Caco-2 (cell line): ENCODE measurements at regions not wholly inside any gene's neighbourhood (a gene's known extent, or its start where the extent isn't known, plus 50 kb on each side); places are given as distances from the start of the nearest gene placed in this dataset.

Experiments used
- BruUV-seq: library from RNA; stranded (reverse); fragments of 400-500 nt; replicated peaks from 2 replicates; lab custom pipeline; 2021; lab: Mats Ljungman, UMichigan
- CTCF ChIA-PET: fragments of 300-600 bp; sonication (Branson Sonifier 250); formaldehyde crosslinking; loops from one replicate; lab custom pipeline; 2022; ENCODE audit warnings: antibody characterized with exemption; lab: Charles Lee
- POLR2A ChIA-PET: fragments of 300-600 bp; sonication (Branson Sonifier 250); formaldehyde crosslinking; loops from one replicate; lab custom pipeline; 2022; ENCODE audit warnings: antibody characterized with exemption; lab: Charles Lee
- DNase-seq, 2 experiments: peaks; one replicate each; pipeline versions ENCODE4 v3.0.0 to v3.0.0-alpha.2; 2020 to 2022
- H3K27me3 ChIP-seq: replicated peaks from 2 replicates; pipeline ENCODE4 v1.6.0; 2011; ENCODE audit warnings: low read length; ENCODE audit not compliant: control insufficient read depth, insufficient read depth
- H3K36me3 ChIP-seq: 2 replicates; pipeline ENCODE4 v1.5.1; 2011; ENCODE audit warnings: low read length; ENCODE audit not compliant: control insufficient read depth, insufficient read depth
- H3K4me1 ChIP-seq: fragments of 250-450 bp; sonication (Bioruptor Pico); 2 replicates; pipeline ENCODE4 v1.5.1; 2020; ENCODE audit warnings: mild to moderate bottlenecking
- H3K4me3 ChIP-seq: 2 replicates; pipeline ENCODE4 v1.5.1; 2011; ENCODE audit warnings: low read depth, mild to moderate bottlenecking, control low read depth, low read length
- H3K9me3 ChIP-seq: fragments of 250-450 bp; sonication (Bioruptor Pico); 2 replicates; pipeline ENCODE4 v1.5.1; 2020; ENCODE audit warnings: mild to moderate bottlenecking, moderate library complexity
- H3K27ac Mint-ChIP-seq: one replicate; pipeline ENCODE4 v1.8.0; 2022; ENCODE audit warnings: mixed read lengths; ENCODE audit not compliant: unreplicated experiment
- H3K27me3 Mint-ChIP-seq: one replicate; pipeline ENCODE4 v1.8.0; 2022; ENCODE audit warnings: mixed read lengths; ENCODE audit not compliant: insufficient read depth, unreplicated experiment
- H3K36me3 Mint-ChIP-seq: one replicate; pipeline ENCODE4 v1.8.0; 2022; ENCODE audit warnings: mild to moderate bottlenecking, mixed read lengths; ENCODE audit not compliant: insufficient read depth, unreplicated experiment
- H3K4me1 Mint-ChIP-seq: one replicate; pipeline ENCODE4 v1.8.0; 2022; ENCODE audit warnings: low read depth, mixed read lengths; ENCODE audit not compliant: unreplicated experiment
- H3K4me3 Mint-ChIP-seq: one replicate; pipeline ENCODE4 v1.8.0; 2022; ENCODE audit warnings: mild to moderate bottlenecking, moderate library complexity, mixed read lengths; ENCODE audit not compliant: unreplicated experiment
- H3K9me3 Mint-ChIP-seq: one replicate; pipeline ENCODE4 v1.8.0; 2022; ENCODE audit warnings: mixed read lengths; ENCODE audit not compliant: unreplicated experiment
- CTCF ChIP-seq, 2 experiments: fragments of 200-600 bp in 1 of 2; IDR thresholded peaks; 1 replicate in 1 of 2; 2 replicates in 1 of 2; pipeline versions ENCODE4 v1.5.1 to v1.8.0; 2011 to 2022; ENCODE audit warnings: antibody characterized with exemption in 1 of 2, control low read depth in 1 of 2, inconsistent platforms in 1 of 2, low read depth in 1 of 2, low read length in 1 of 2, mild to moderate bottlenecking in 1 of 2, moderate library complexity in 1 of 2; ENCODE audit not compliant: insufficient read depth in 1 of 2, severe bottlenecking in 1 of 2, unreplicated experiment in 1 of 2
- intact Hi-C: fragments of 100-400 bp; cut with micrococcal nuclease; formaldehyde crosslinking; loops from one replicate; pipeline ENCODE4 v1.10.0; 2022; ENCODE audit not compliant: unreplicated experiment

- ChIA-PET POLR2A (no interaction called here), CTCF (no interaction called here)
- no peak for DNase-seq
- BruUV-seq: no TSS peak
- no peaks in the 10 kb centered on the region for H3K4me1 Mint-ChIP-seq
- no peaks in the 10 kb centered on the region for H3K36me3 ChIP-seq
- H3K27me3 ChIP-seq: no peaks in the 10 kb centered on the region
- no peaks in the 10 kb centered on the region for H3K36me3 Mint-ChIP-seq
- no peaks in the 10 kb centered on the region for H3K9me3 Mint-ChIP-seq
- H3K9me3 ChIP-seq: no peaks in the 10 kb centered on the region
- no peak for TF ChIP-seq CTCF (IDR thresholded peaks at IDR 0.05; ENCODE audit: insufficient read depth in 1 of 2, low read depth in 1 of 2, low read length in 1 of 2, severe bottlenecking in 1 of 2, unreplicated experiment in 1 of 2)
- H3K4me3 Mint-ChIP-seq: no peak overlapping the region
- H3K4me3 ChIP-seq: no peak overlapping the region
- H3K4me1 ChIP-seq: no peaks in the 10 kb centered on the region
- peaks cover 3% of the 10 kb centered on the region for H3K27me3 Mint-ChIP-seq
- no peak overlapping the region for H3K27ac Mint-ChIP-seq
- intact Hi-C loops: no loop called here
Measured at GRCh38 chr1:101323535-101323934, 86.7 kb downstream of the S1PR1 start.

GRCh38 chr1:101325144-101325543 is 88.3 kb downstream of the S1PR1 start:
- no TSS peak for BruUV-seq
- no peak overlapping the region for H3K4me3 Mint-ChIP-seq
- CTCF ChIA-PET: no interaction called here

GRCh38 chr1:101330427-101331130 is 93.8 kb downstream of the S1PR1 start:
- H3K36me3 Mint-ChIP-seq: no peaks in the 10 kb centered on the region
- DNase-seq: no peak
- ChIA-PET POLR2A (no interaction called here), CTCF (no interaction called here)
- no peak for TF ChIP-seq CTCF (IDR thresholded peaks at IDR 0.05; ENCODE audit: insufficient read depth in 1 of 2, low read depth in 1 of 2, low read length in 1 of 2, severe bottlenecking in 1 of 2, unreplicated experiment in 1 of 2)
- Histone ChIP-seq H3K27me3 (no peaks in the 10 kb centered on the region), H3K9me3 (no peaks in the 10 kb centered on the region), H3K4me3 (no peak overlapping the region), H3K4me1 (no peaks in the 10 kb centered on the region), H3K36me3 (no peaks in the 10 kb centered on the region)
- no TSS peak for BruUV-seq
- H3K27me3 Mint-ChIP-seq: peaks cover 11% of the 10 kb centered on the region
- H3K4me1 Mint-ChIP-seq: no peaks in the 10 kb centered on the region
- H3K9me3 Mint-ChIP-seq: no peaks in the 10 kb centered on the region
- H3K27ac Mint-ChIP-seq: no peak overlapping the region
- no peak overlapping the region for H3K4me3 Mint-ChIP-seq
- intact Hi-C loops: no loop called here

More at GRCh38 chr1:101325144-101325543, 88.3 kb downstream of the S1PR1 start:
- Mint-ChIP-seq H3K27ac (no peak overlapping the region), H3K36me3 (no peaks in the 10 kb centered on the region), H3K9me3 (no peaks in the 10 kb centered on the region), H3K27me3 (peaks cover 3% of the 10 kb centered on the region), H3K4me1 (no peaks in the 10 kb centered on the region)
- intact Hi-C loops: no loop called here
- H3K4me1 ChIP-seq: no peaks in the 10 kb centered on the region
- H3K27me3 ChIP-seq: no peaks in the 10 kb centered on the region
- no peaks in the 10 kb centered on the region for H3K36me3 ChIP-seq
- H3K4me3 ChIP-seq: no peak overlapping the region
- TF ChIP-seq CTCF (IDR thresholded peaks at IDR 0.05; ENCODE audit: insufficient read depth in 1 of 2, low read depth in 1 of 2, low read length in 1 of 2, severe bottlenecking in 1 of 2, unreplicated experiment in 1 of 2): no peak
- H3K9me3 ChIP-seq: no peaks in the 10 kb centered on the region
- POLR2A ChIA-PET: no interaction called here
- no peak for DNase-seq
